C4-2B (cell line): ENCODE measurements at regions not wholly inside any gene's neighbourhood (a gene's known extent, or its start where the extent isn't known, plus 50 kb on each side); places are given as distances from the start of the nearest gene placed in this dataset.

Experiments used
- ZFX ChIP-seq: fragments of 450-650 bp; IDR thresholded peaks from 2 replicates; pipeline ENCODE4 v1.6.1; 2017
- TF ChIP-seq, protein P1 (sequence below): fragments of 450-650 bp; conservative IDR thresholded peaks from 2 replicates; pipeline ENCODE4 v1.5.1; 2017; ENCODE audit warnings: mild to moderate bottlenecking

DNA sequence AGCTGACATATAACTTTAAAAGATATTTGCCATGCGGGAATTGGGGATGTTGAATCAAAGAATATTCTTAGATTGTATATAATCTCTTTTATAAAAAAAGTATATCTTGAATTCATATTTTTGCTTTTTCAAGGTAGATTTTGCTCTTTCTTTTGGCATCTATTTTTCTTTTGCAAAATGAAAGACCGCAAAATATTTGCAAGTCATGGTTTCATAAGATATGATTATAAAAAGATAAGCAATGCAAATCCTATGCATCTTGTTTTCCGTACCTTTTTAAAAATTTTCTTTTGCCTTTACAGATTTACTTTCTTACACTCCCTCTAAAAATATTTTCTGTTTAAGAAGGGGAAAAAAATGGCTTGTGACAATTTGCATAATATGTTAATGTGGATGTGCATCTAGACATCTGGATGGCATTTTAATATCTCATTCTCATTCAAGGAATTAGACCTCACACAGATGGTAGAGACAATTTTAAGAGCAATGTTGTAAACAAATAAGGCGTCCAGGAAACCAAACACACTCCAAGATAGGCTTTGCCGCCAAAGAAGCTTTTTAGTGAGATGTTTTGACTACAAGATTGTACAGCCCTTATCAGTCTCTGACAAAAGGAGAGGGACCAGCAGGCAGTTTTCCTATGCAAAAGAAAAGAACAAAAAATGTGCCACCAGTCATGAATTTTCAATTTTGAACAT, 371.1 kb downstream of the CHL1 start:
- TF ChIP-seq, protein P1, sequence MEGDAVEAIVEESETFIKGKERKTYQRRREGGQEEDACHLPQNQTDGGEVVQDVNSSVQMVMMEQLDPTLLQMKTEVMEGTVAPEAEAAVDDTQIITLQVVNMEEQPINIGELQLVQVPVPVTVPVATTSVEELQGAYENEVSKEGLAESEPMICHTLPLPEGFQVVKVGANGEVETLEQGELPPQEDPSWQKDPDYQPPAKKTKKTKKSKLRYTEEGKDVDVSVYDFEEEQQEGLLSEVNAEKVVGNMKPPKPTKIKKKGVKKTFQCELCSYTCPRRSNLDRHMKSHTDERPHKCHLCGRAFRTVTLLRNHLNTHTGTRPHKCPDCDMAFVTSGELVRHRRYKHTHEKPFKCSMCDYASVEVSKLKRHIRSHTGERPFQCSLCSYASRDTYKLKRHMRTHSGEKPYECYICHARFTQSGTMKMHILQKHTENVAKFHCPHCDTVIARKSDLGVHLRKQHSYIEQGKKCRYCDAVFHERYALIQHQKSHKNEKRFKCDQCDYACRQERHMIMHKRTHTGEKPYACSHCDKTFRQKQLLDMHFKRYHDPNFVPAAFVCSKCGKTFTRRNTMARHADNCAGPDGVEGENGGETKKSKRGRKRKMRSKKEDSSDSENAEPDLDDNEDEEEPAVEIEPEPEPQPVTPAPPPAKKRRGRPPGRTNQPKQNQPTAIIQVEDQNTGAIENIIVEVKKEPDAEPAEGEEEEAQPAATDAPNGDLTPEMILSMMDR = no peak
- no peak for TF ChIP-seq ZFX
